Activated CD4-positive, alpha-beta T cell treated with anti-CD3 and anti-CD28 coated beads, Interleukin-2, amount 50 U/mL, for 1 hour (primary cell): ENCODE measurements at regions not wholly inside any gene's neighbourhood (a gene's known extent, or its start where the extent isn't known, plus 50 kb on each side); places are given as distances from the start of the nearest gene placed in this dataset.
"Not testable (repeated sequence)": the region's sequence is repeated elsewhere in the genome, so short reads cannot be mapped to it uniquely, and the experiment has no call there.

Source experiments
- DNase-seq: peaks from one replicate; pipeline ENCODE4 v3.0.0-alpha.2; 2020

DNA sequence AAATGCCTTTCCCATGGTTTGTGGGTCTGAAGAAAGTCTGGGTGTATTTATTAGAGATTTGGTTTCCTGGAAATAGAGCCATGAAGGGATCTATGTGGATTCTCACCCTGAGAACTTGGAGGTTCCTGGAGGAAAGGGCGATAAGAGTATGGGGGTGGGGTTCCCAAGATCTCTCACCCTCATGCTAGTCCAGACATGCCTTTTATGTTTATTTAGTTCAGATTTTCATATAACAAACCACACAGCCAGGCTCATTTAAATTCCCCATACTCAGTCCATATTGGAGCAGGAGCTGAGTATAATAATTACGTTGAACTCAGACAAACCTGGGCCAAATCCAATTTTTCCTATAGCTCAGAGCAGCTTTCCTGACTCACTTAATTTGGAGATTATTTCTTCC, 566.6 kb downstream of the GOLGA6L6 start:
- no peak for DNase-seq

- no peak for DNase-seq
Observed at GRCh38 chr15:19973718-19974117, 567.9 kb downstream of the GOLGA6L6 start.

DNA sequence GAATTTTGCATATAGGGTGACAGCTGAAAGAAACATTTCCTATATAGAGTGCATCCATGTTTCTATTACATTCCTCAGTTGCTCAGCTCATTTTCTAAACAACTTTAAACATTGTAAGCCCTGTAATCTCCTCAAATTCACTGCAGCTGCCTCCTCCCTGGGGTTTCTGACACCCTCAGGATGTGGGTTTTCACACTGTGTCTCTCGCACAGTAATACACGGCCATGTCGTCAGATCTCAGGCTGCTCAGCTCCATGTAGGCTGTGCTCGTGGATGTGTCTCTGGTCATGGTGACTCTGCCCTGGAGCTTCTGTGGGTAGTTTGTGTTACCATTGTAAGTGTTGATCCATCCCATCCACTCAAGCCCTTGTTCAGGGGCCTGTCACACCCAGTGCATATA, 569.0 kb downstream of the GOLGA6L6 start:
- not testable (repeated sequence) for DNase-seq

DNA sequence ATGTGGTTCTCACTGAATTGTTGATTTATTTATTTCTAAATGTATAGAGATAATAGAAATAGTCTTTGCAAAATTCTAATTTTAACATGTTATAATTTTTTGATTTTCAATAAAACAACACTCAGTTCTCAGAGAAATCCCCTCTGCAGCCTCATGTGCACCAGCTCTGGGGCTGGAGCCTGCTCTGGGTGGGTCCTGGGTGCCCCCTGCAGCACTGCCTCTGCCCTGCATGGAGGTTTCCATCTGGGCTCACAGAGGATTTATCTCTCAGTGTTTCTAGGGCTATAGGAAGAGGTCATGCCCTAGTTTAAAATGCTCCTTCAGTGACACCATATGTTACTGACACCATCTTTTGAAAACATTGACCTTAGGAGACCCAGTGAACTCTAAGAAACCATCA, 576.0 kb downstream of the GOLGA6L6 start:
- DNase-seq, result not testable (repeated sequence)

- not testable (repeated sequence) for DNase-seq
Observed at GRCh38 chr15:19964480-19964879, 577.1 kb downstream of the GOLGA6L6 start.

- no peak for DNase-seq
Observed at GRCh38 chr15:19956124-19956796, 585.3 kb downstream of the GOLGA6L6 start.

DNA sequence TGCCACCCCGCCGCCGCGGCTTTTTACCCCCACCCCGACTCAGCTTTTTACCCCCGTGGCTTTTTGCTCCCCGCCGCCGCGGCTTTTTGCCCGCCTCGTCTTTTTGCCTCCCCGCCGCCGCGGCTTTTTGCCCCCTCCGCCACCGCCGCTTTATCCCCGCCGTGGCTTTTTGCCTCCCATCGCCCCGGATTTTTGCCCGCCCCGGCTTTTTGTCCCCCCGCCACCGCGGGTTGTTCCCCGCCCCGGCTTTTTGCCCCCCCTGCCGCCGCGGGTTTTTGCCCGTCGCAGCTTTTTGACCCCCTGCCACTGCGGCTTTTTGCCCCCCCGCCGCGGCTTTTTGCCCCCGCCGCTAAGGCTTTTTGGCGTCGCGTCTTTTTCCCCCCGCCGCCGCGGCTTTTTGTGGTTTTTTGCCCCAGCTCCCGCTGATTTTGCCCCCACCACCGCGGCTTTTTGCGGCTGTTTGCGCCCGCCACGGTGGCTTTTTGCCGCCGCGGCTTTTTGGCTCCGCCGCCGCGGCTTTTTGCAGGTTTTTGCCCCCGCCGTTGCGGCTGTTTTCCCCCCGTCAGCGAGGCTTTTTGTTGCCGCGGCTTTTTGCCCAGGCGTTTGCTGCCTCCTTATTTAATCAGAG, 597.2 kb downstream of the GOLGA6L6 start:
- no peak for DNase-seq

GRCh38 chr15:19943515-19943914, 598.1 kb downstream of the GOLGA6L6 start:
- no peak for DNase-seq

- DNase-seq, result not testable (repeated sequence)
Observed at GRCh38 chr15:19903281-19903680, 638.3 kb downstream of the GOLGA6L6 start.

GRCh38 chr15:19902388-19902787, 639.2 kb downstream of the GOLGA6L6 start:
- not testable (repeated sequence) for DNase-seq

- not testable (repeated sequence) for DNase-seq
Observed at GRCh38 chr15:19901414-19901813, 640.2 kb downstream of the GOLGA6L6 start.

GRCh38 chr15:19899021-19899824, 642.4 kb downstream of the GOLGA6L6 start:
- DNase-seq, result no peak

GRCh38 chr15:19888811-19889210, 652.8 kb downstream of the GOLGA6L6 start:
- DNase-seq, result not testable (repeated sequence)

DNA sequence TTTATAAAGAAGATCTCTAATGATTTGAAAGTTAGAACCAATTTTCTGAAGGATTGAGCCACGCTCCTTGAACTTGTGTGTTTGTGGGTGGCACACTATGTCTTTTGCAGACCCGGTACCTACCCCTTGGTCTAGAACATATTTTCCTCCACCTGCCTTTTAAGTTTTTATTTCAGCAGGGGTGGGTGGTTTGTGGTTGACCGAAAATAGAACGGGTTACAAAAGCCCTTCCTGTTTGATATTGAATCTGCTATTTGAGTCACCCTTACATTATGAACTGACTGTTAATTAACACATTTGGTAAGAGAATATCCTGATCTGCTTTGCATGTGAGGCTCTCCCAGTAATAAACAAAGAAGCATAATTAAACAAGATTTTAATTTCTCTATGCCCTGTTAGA, 697.5 kb downstream of the GOLGA6L6 start:
- DNase-seq, result not testable (repeated sequence)
